Loucy (cell line): ENCODE measurements at regions not wholly inside any gene's neighbourhood (a gene's known extent, or its start where the extent isn't known, plus 50 kb on each side); places are given as distances from the start of the nearest gene placed in this dataset.

ENCODE experiments used
- CTCF ChIP-seq: fragments of 200-600 bp; sonication (generic); conservative IDR thresholded peaks from 2 replicates; pipeline ENCODE4 v1.5.1; 2014; ENCODE audit warnings: mild to moderate bottlenecking, antibody characterized with exemption, low read length
- EZH2phosphoT487 ChIP-seq: fragments of 200-600 bp; IDR thresholded peaks from 2 replicates; pipeline ENCODE4 v1.6.1; 2018; ENCODE audit warnings: antibody characterized with exemption, mild to moderate bottlenecking, moderate library complexity, borderline replicate concordance

GRCh38 chr11:86151174-86152005, 82.5 kb upstream of the PICALM start:
- no peak for TF ChIP-seq CTCF
- no peak for TF ChIP-seq EZH2phosphoT487
